ENCODE measurements at regions not wholly inside any gene's neighbourhood (a gene's known extent, or its start where the extent isn't known, plus 50 kb on each side); places are given as distances from the start of the nearest gene placed in this dataset.
"Not testable (repeated sequence)": the region's sequence is repeated elsewhere in the genome, so short reads cannot be mapped to it uniquely, and the experiment has no call there.

GRCh38 chr11:110347660-110348059 lies 51.2 kb upstream of the RDX start:
- H3K4me3 ChIP-seq = no peak overlapping the region
- no peaks in the 10 kb centered on the region for H3K4me1 ChIP-seq (ENCODE audit: low read depth)
- H3K9me3 ChIP-seq = no peaks in the 10 kb centered on the region
- H3K36me3 ChIP-seq (ENCODE audit: low read depth) = no peaks in the 10 kb centered on the region
- no peak for TF ChIP-seq CTCF (IDR thresholded peaks at IDR 0.05)
- no peak for ATAC-seq
- DNase-seq = no peak
- intact Hi-C loops (cut with DNase I, micrococcal nuclease) = no loop called here

GRCh38 chr11:110349138-110349996 lies 53.0 kb upstream of the RDX start:
- Histone ChIP-seq H3K9me3 (no peaks in the 10 kb centered on the region), H3K4me3 (no peak overlapping the region), H3K36me3 (ENCODE audit: low read depth) (no peaks in the 10 kb centered on the region), H3K4me1 (ENCODE audit: low read depth) (no peaks in the 10 kb centered on the region)
- TF ChIP-seq CTCF (IDR thresholded peaks at IDR 0.05) = no peak
- no peak for DNase-seq
- ATAC-seq = peak; percentile 30
- intact Hi-C loops (cut with DNase I, micrococcal nuclease) = no loop called here

- H3K9me3 ChIP-seq; ATAC-seq; intact Hi-C loops (cut with DNase I, micrococcal nuclease); DNase-seq; H3K4me3 ChIP-seq; H3K4me1 ChIP-seq (ENCODE audit: low read depth); H3K36me3 ChIP-seq (ENCODE audit: low read depth): not testable (repeated sequence)
Measured at GRCh38 chr11:110349997-110350383, 53.6 kb upstream of the RDX start.

GRCh38 chr11:110355011-110355744 lies 58.8 kb upstream of the RDX start:
- Histone ChIP-seq H3K36me3 (ENCODE audit: low read depth) (no peaks in the 10 kb centered on the region), H3K4me1 (ENCODE audit: low read depth) (no peaks in the 10 kb centered on the region), H3K9me3 (no peaks in the 10 kb centered on the region), H3K4me3 (no peak overlapping the region)
- intact Hi-C loops (cut with DNase I, micrococcal nuclease) = no loop called here
- DNase-seq (no peak), ATAC-seq (no peak)
- TF ChIP-seq CTCF (IDR thresholded peaks at IDR 0.05) = no peak

- H3K4me3 ChIP-seq = no peak overlapping the region
- no peaks in the 10 kb centered on the region for H3K9me3 ChIP-seq
- no peaks in the 10 kb centered on the region for H3K36me3 ChIP-seq (ENCODE audit: low read depth)
- ATAC-seq (no peak), DNase-seq (no peak)
- TF ChIP-seq CTCF (IDR thresholded peaks at IDR 0.05) = no peak
- H3K4me1 ChIP-seq (ENCODE audit: low read depth) = no peaks in the 10 kb centered on the region
- intact Hi-C loops (cut with DNase I, micrococcal nuclease) = no loop called here
Measured at GRCh38 chr11:110356762-110357671, 60.6 kb upstream of the RDX start.
